ENCODE measurements at regions not wholly inside any gene's neighbourhood (a gene's known extent, or its start where the extent isn't known, plus 50 kb on each side); places are given as distances from the start of the nearest gene placed in this dataset.

- TF ChIP-seq, protein P1, sequence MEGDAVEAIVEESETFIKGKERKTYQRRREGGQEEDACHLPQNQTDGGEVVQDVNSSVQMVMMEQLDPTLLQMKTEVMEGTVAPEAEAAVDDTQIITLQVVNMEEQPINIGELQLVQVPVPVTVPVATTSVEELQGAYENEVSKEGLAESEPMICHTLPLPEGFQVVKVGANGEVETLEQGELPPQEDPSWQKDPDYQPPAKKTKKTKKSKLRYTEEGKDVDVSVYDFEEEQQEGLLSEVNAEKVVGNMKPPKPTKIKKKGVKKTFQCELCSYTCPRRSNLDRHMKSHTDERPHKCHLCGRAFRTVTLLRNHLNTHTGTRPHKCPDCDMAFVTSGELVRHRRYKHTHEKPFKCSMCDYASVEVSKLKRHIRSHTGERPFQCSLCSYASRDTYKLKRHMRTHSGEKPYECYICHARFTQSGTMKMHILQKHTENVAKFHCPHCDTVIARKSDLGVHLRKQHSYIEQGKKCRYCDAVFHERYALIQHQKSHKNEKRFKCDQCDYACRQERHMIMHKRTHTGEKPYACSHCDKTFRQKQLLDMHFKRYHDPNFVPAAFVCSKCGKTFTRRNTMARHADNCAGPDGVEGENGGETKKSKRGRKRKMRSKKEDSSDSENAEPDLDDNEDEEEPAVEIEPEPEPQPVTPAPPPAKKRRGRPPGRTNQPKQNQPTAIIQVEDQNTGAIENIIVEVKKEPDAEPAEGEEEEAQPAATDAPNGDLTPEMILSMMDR (IDR thresholded peaks at IDR 0.05) = peak in 1 of 3 donors; percentile 30
- TF ChIP-seq POLR2A (IDR thresholded peaks at IDR 0.05) = no peak
- no peak for TF ChIP-seq POLR2AphosphoS5 (IDR thresholded peaks at IDR 0.05)
Observed at GRCh38 chr12:24728366-24728765, 220.5 kb downstream of the BCAT1 start.

All from breast epithelium (tissue), 3 donors.